ENCODE measurements at regions not wholly inside any gene's neighbourhood (a gene's known extent, or its start where the extent isn't known, plus 50 kb on each side); places are given as distances from the start of the nearest gene placed in this dataset.
A peak's percentile ranks its signal among the peaks of the same experiment; 100 is the strongest.
"Not testable (repeated sequence)": the region's sequence is repeated elsewhere in the genome, so short reads cannot be mapped to it uniquely, and the experiment has no call there.

GRCh38 chr9:81798606-81799005 is 109.3 kb upstream of the TLE1 start:
- POLR2A ChIA-PET, result no interaction called here
- no peak for DNase-seq (ENCODE audit: extremely low spot score)
- no peak for TF ChIP-seq BHLHE40 (IDR thresholded peaks at IDR 0.05; ENCODE audit: borderline replicate concordance)
- no peak for TF ChIP-seq LEF1 (IDR thresholded peaks at IDR 0.05; ENCODE audit: borderline replicate concordance)
- TF ChIP-seq HDGF (IDR thresholded peaks at IDR 0.05; ENCODE audit: borderline replicate concordance), result no peak
- no peak for TF ChIP-seq FOXA1 (IDR thresholded peaks at IDR 0.05)
- TF ChIP-seq ARNT (IDR thresholded peaks at IDR 0.05), result no peak
- TF ChIP-seq SP1 (IDR thresholded peaks at IDR 0.05), result no peak
- TF ChIP-seq PKNOX1 (IDR thresholded peaks at IDR 0.05), result no peak
- TF ChIP-seq FOXK2 (IDR thresholded peaks at IDR 0.05), result no peak
- TF ChIP-seq TARDBP (IDR thresholded peaks at IDR 0.05), result no peak
- TF ChIP-seq NFRKB (IDR thresholded peaks at IDR 0.05), result no peak
- TF ChIP-seq ELF4 (IDR thresholded peaks at IDR 0.05), result no peak
- TF ChIP-seq ZNF384 (IDR thresholded peaks at IDR 0.05), result no peak
- no peak for TF ChIP-seq CTBP1 (IDR thresholded peaks at IDR 0.05; ENCODE audit: borderline replicate concordance)
- TF ChIP-seq SUZ12 (IDR thresholded peaks at IDR 0.05), result no peak
- TF ChIP-seq L3MBTL2 (conservative IDR thresholded peaks at IDR 0.05), result no peak
- no peak for TF ChIP-seq FOXM1 (IDR thresholded peaks at IDR 0.05; ENCODE audit: borderline replicate concordance)
- CTCF ChIA-PET, result no interaction called here

GRCh38 chr9:81801190-81801589 is 111.8 kb upstream of the TLE1 start:
- ChIA-PET POLR2A (no interaction called here), CTCF (interaction anchor here (0.6 kb wide), 1 partner anchor 26 kb away, joined by 3 read pairs; no protein-coding TSS in a partner anchor)
- DNase-seq (ENCODE audit: extremely low spot score), result peak; percentile 20
- TF ChIP-seq SP1 (IDR thresholded peaks at IDR 0.05) (no peak), ARNT (IDR thresholded peaks at IDR 0.05) (no peak), BHLHE40 (IDR thresholded peaks at IDR 0.05; ENCODE audit: borderline replicate concordance) (no peak), SUZ12 (IDR thresholded peaks at IDR 0.05) (no peak), FOXA1 (IDR thresholded peaks at IDR 0.05) (no peak), NFRKB (IDR thresholded peaks at IDR 0.05) (no peak), FOXK2 (IDR thresholded peaks at IDR 0.05) (no peak), TARDBP (IDR thresholded peaks at IDR 0.05) (no peak), PKNOX1 (IDR thresholded peaks at IDR 0.05) (no peak)

GRCh38 chr9:81804306-81804705 is 115.0 kb upstream of the TLE1 start:
- no peak for DNase-seq (ENCODE audit: extremely low spot score)
- POLR2A ChIA-PET, result no interaction called here
- CTCF ChIA-PET, result no interaction called here
- TF ChIP-seq TARDBP (IDR thresholded peaks at IDR 0.05) (no peak), ARNT (IDR thresholded peaks at IDR 0.05) (no peak), FOXM1 (IDR thresholded peaks at IDR 0.05; ENCODE audit: borderline replicate concordance) (no peak), PKNOX1 (IDR thresholded peaks at IDR 0.05) (no peak), L3MBTL2 (conservative IDR thresholded peaks at IDR 0.05) (no peak), CTBP1 (IDR thresholded peaks at IDR 0.05; ENCODE audit: borderline replicate concordance) (no peak)

- CTCF ChIA-PET; DNase-seq (ENCODE audit: extremely low spot score); POLR2A ChIA-PET: not testable (repeated sequence)
These were observed 116.5 kb upstream of the SPATA31D4 start for GRCh38 chr9:81811688-81812087.

- POLR2A ChIA-PET, result no interaction called here
- TF ChIP-seq CTBP1 (IDR thresholded peaks at IDR 0.05; ENCODE audit: borderline replicate concordance) (no peak), FOXM1 (IDR thresholded peaks at IDR 0.05; ENCODE audit: borderline replicate concordance) (no peak), FOXA1 (IDR thresholded peaks at IDR 0.05) (no peak), ELF4 (IDR thresholded peaks at IDR 0.05) (no peak), BHLHE40 (IDR thresholded peaks at IDR 0.05; ENCODE audit: borderline replicate concordance) (no peak), L3MBTL2 (conservative IDR thresholded peaks at IDR 0.05) (no peak), PKNOX1 (IDR thresholded peaks at IDR 0.05) (no peak), LEF1 (IDR thresholded peaks at IDR 0.05; ENCODE audit: borderline replicate concordance) (no peak), SP1 (IDR thresholded peaks at IDR 0.05) (no peak), SUZ12 (IDR thresholded peaks at IDR 0.05) (no peak), ZNF384 (IDR thresholded peaks at IDR 0.05) (no peak), NFRKB (IDR thresholded peaks at IDR 0.05) (no peak), HDGF (IDR thresholded peaks at IDR 0.05; ENCODE audit: borderline replicate concordance) (no peak), ARNT (IDR thresholded peaks at IDR 0.05) (no peak), TARDBP (IDR thresholded peaks at IDR 0.05) (no peak), FOXK2 (IDR thresholded peaks at IDR 0.05) (no peak)
- DNase-seq (ENCODE audit: extremely low spot score), result no peak
- CTCF ChIA-PET, result interaction anchor here (0.6 kb wide), 1 partner anchor 294 kb away, joined by 5 read pairs; no protein-coding TSS in a partner anchor
These were observed 113.8 kb upstream of the SPATA31D4 start for GRCh38 chr9:81814401-81814793.

- TF ChIP-seq HDGF (IDR thresholded peaks at IDR 0.05; ENCODE audit: borderline replicate concordance), result no peak
- peak; percentile 56; the same call in 1 of the 2 replicates for TF ChIP-seq PKNOX1 (IDR thresholded peaks at IDR 0.05)
- no peak for DNase-seq (ENCODE audit: extremely low spot score)
- POLR2A ChIA-PET, result no interaction called here
- CTCF ChIA-PET, result interaction anchor here (0.6 kb wide), 1 partner anchor 294 kb away, joined by 5 read pairs; no protein-coding TSS in a partner anchor
These were observed 113.3 kb upstream of the SPATA31D4 start for GRCh38 chr9:81814794-81815464.

Data from HEK293T (cell line).